GM10266 (cell line): ENCODE measurements at regions not wholly inside any gene's neighbourhood (a gene's known extent, or its start where the extent isn't known, plus 50 kb on each side); places are given as distances from the start of the nearest gene placed in this dataset.

Source experiments
- DNase-seq: peaks from one replicate; pipeline ENCODE4 v3.0.0; 2012; ENCODE audit errors: extremely low spot score
- CTCF ChIP-seq: IDR thresholded peaks from 2 replicates; pipeline ENCODE4 v1.5.1; 2012; ENCODE audit warnings: mild to moderate bottlenecking, low read depth; ENCODE audit not compliant: control insufficient read depth, insufficient read depth; ENCODE audit errors: missing control alignments

- no peak for TF ChIP-seq CTCF
- DNase-seq = no peak
These were observed 96.2 kb upstream of the NTM start for GRCh38 chr11:131274233-131274632.

GRCh38 chr11:131275580-131275979 lies 94.8 kb upstream of the NTM start:
- DNase-seq = no peak
- TF ChIP-seq CTCF = no peak

- no peak for DNase-seq
- TF ChIP-seq CTCF = no peak
These were observed 91.9 kb upstream of the NTM start for GRCh38 chr11:131278472-131278871.

GRCh38 chr11:131279654-131280384 lies 90.6 kb upstream of the NTM start:
- no peak for TF ChIP-seq CTCF
- no peak for DNase-seq

GRCh38 chr11:131281316-131281715 lies 89.1 kb upstream of the NTM start:
- no peak for TF ChIP-seq CTCF
- no peak for DNase-seq

- DNase-seq = no peak
- no peak for TF ChIP-seq CTCF
These were observed 86.4 kb upstream of the NTM start for GRCh38 chr11:131284041-131284440.

- TF ChIP-seq CTCF = no peak
- DNase-seq = no peak
These were observed 81.8 kb upstream of the NTM start for GRCh38 chr11:131288521-131289091.
